IMR-90 (cell line): ENCODE measurements at regions not wholly inside any gene's neighbourhood (a gene's known extent, or its start where the extent isn't known, plus 50 kb on each side); places are given as distances from the start of the nearest gene placed in this dataset.

Experiments
- ATAC-seq: fragments of 200-7000 bp; cut with Tn5 transposase; 2 replicates; pipeline ENCODE4 v1.9.1; 2020; ENCODE audit warnings: low read depth, mild to moderate bottlenecking, moderate library complexity
- BruUV-seq: library from RNA; stranded (reverse); fragments of 400-500 nt; replicated peaks from 2 replicates; lab custom pipeline; 2021; lab: Mats Ljungman, UMichigan
- CTCF ChIA-PET: fragments of 300-600 bp; formaldehyde crosslinking; extraction: SDS; loops from one replicate; lab custom pipeline; 2021; ENCODE audit warnings: antibody characterized with exemption; lab: Yijun Ruan, JAX
- POLR2A ChIA-PET: fragments of 300-600 bp; sonication (Branson Sonifier 250); formaldehyde crosslinking; loops from one replicate; lab custom pipeline; 2022; ENCODE audit warnings: antibody characterized with exemption; ENCODE audit not compliant: unreplicated experiment; lab: Charles Lee
- DNase-seq: peaks from one replicate; pipeline ENCODE4 v3.0.0; 2013
- H2AFZ ChIP-seq: replicated peaks from 2 replicates; pipeline ENCODE3; 2013; ENCODE audit warnings: low read length, mild to moderate bottlenecking; ENCODE audit not compliant: poor library complexity
- H2AK5ac ChIP-seq: 2 replicates; pipeline ENCODE4 v1.6.1; 2013; ENCODE audit warnings: low read depth, low read length, inconsistent platforms
- H2AK9ac ChIP-seq: replicated peaks from 2 replicates; pipeline ENCODE3; 2013; ENCODE audit warnings: mild to moderate bottlenecking, low read depth, low read length, moderate library complexity; ENCODE audit not compliant: poor library complexity
- H2BK120ac ChIP-seq: 2 replicates; pipeline ENCODE4 v1.6.1; 2013; ENCODE audit warnings: low read depth, low read length, inconsistent platforms
- H2BK15ac ChIP-seq: 3 replicates; pipeline ENCODE4 v1.6.1; 2013; ENCODE audit warnings: low read depth, low read length, inconsistent platforms
- H2BK20ac ChIP-seq: 2 replicates; pipeline ENCODE4 v1.6.1; 2013; ENCODE audit warnings: low read depth, mild to moderate bottlenecking, inconsistent platforms, low read length, moderate library complexity
- H2BK5ac ChIP-seq: 2 replicates; pipeline ENCODE4 v1.6.1; 2013; ENCODE audit warnings: mild to moderate bottlenecking, low read depth, low read length, inconsistent platforms; ENCODE audit not compliant: poor library complexity, severe bottlenecking
- H3K14ac ChIP-seq: replicated peaks from 2 replicates; pipeline ENCODE4 v1.6.1; 2013; ENCODE audit warnings: low read depth, low read length, inconsistent platforms
- H3K18ac ChIP-seq: 2 replicates; pipeline ENCODE4 v1.6.1; 2013; ENCODE audit warnings: low read depth, low read length, control low read depth
- H3K23ac ChIP-seq: 2 replicates; pipeline ENCODE4 v1.6.1; 2013; ENCODE audit warnings: low read depth, low read length, inconsistent platforms
- H3K27ac ChIP-seq: 2 replicates; pipeline ENCODE4 v1.5.1; 2013; ENCODE audit warnings: mild to moderate bottlenecking, control low read depth, low read length; ENCODE audit not compliant: insufficient read depth
- H3K27me3 ChIP-seq: 2 replicates; pipeline ENCODE4 v1.6.1; 2013; ENCODE audit warnings: low read length; ENCODE audit not compliant: control insufficient read depth, insufficient read depth
- H3K36me3 ChIP-seq: 2 replicates; pipeline ENCODE4 v1.6.1; 2013; ENCODE audit warnings: low read length, mixed read lengths; ENCODE audit not compliant: control insufficient read depth, insufficient read depth
- H3K4ac ChIP-seq: 2 replicates; pipeline ENCODE4 v1.6.1; 2013; ENCODE audit warnings: low read depth, low read length, inconsistent platforms
- H3K4me1 ChIP-seq: 2 replicates; pipeline ENCODE4 v1.6.1; 2013; ENCODE audit warnings: low read length, mixed read lengths; ENCODE audit not compliant: control insufficient read depth, insufficient read depth
- H3K4me2 ChIP-seq: 2 replicates; pipeline ENCODE4 v1.6.1; 2013; ENCODE audit warnings: low read depth, mild to moderate bottlenecking, control low read depth, low read length, moderate library complexity
- H3K4me3 ChIP-seq: 2 replicates; pipeline ENCODE4 v1.5.1; 2013; ENCODE audit warnings: low read depth, mild to moderate bottlenecking, control low read depth, low read length, moderate library complexity; ENCODE audit not compliant: insufficient read depth
- H3K56ac ChIP-seq: 2 replicates; pipeline ENCODE4 v1.6.1; 2013; ENCODE audit warnings: low read length, inconsistent platforms; ENCODE audit not compliant: insufficient read depth; ENCODE audit errors: extremely low read depth
- H3K79me1 ChIP-seq, 2 experiments: 2 replicates each; pipeline ENCODE4 v1.6.1; 2013; ENCODE audit warnings: low read length in 2 of 2, inconsistent platforms in 1 of 2, low read depth in 1 of 2
- H3K9ac ChIP-seq: 2 replicates; pipeline ENCODE4 v1.6.1; 2013; ENCODE audit warnings: low read depth, low read length, control low read depth
- H3K9me1 ChIP-seq: 2 replicates; pipeline ENCODE4 v1.6.1; 2013; ENCODE audit warnings: low read length, inconsistent platforms; ENCODE audit not compliant: insufficient read depth
- H3K9me3 ChIP-seq: 2 replicates; pipeline ENCODE4 v1.6.1; 2013; ENCODE audit warnings: low read length; ENCODE audit not compliant: control insufficient read depth, insufficient read depth
- H4K20me1 ChIP-seq: 2 replicates; pipeline ENCODE4 v1.6.1; 2013; ENCODE audit warnings: low read length, inconsistent platforms; ENCODE audit not compliant: insufficient read depth
- H4K5ac ChIP-seq: 2 replicates; pipeline ENCODE4 v1.6.1; 2013; ENCODE audit warnings: mild to moderate bottlenecking, low read depth, low read length, control low read depth
- H4K8ac ChIP-seq, 2 experiments: 2 replicates each; pipeline ENCODE4 v1.6.1; 2013; ENCODE audit warnings: low read depth in 2 of 2, low read length in 2 of 2, control low read depth in 1 of 2, inconsistent platforms in 1 of 2
- H4K91ac ChIP-seq: 2 replicates; pipeline ENCODE4 v1.6.1; 2013; ENCODE audit warnings: low read depth, low read length, inconsistent platforms; ENCODE audit not compliant: insufficient read depth
- SMC3 ChIP-seq: fragments of 150-350 bp; IDR thresholded peaks from 2 replicates; pipeline ENCODE4 v1.6.1; 2016; ENCODE audit warnings: low read depth, mild to moderate bottlenecking, antibody characterized with exemption, low read length, moderate library complexity
- WGBS, 2 experiments: methylation state at CpG; one replicate each; pipeline versions ENCODE4 v1.1.5 to v1.1.7; 2013; ENCODE audit warnings: missing lambda C conversion rate in 2 of 2; ENCODE audit not compliant: insufficient read length in 1 of 2; ENCODE audit errors: extremely low coverage in 2 of 2; 5-methylcytosine and 5-hydroxymethylcytosine counted together
- dilution Hi-C: fragments of 300-500 bp; cut with HindIII; formaldehyde crosslinking; loops from one replicate; pipeline ENCODE4 v1.14.3; 2018; ENCODE audit warnings: low sequenced_read_pairs; ENCODE audit not compliant: unreplicated experiment
- in situ Hi-C: fragments of 300-500 bp; cut with MboI; formaldehyde crosslinking; loops from 3 replicates; pipeline ENCODE4 v1.14.3; 2019; ENCODE audit warnings: low sequenced_read_pairs, inconsistent platforms, mixed read lengths
- intact Hi-C: fragments of 100-400 bp; cut with micrococcal nuclease; formaldehyde crosslinking; loops from 2 replicates; pipeline ENCODE4 v1.10.0; 2022
- TF ChIP-seq, protein P1 (sequence below): conservative IDR thresholded peaks from 2 replicates; pipeline ENCODE4 v1.5.1; 2012; ENCODE audit warnings: mild to moderate bottlenecking, low read depth, low read length, improper control_type of control experiment

DNA sequence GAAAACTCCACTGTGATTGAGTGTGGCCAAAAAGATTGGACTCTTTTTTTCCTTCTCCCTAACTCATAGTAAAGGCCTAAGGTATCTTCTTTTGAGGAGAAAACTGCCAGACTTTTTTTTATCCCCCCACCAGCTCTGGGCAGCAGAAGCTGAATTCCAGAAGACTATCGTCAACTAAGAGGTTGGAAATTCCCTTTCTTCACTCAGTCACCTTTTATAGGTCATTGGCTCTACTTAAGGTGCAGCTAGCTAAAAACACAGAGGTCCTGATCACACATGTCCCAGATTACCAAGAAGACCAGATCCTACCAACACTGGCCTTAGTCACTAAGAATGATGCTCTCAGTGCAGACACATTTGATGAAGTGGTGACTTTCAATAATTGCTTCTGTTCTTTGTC, 1441.2 kb downstream of the PLA2G4A start:
- H3K27me3 ChIP-seq = no peaks in the 10 kb centered on the region
- intact Hi-C loops = no loop called here
- ChIA-PET CTCF (no interaction called here), POLR2A (no interaction called here)
- no peak overlapping the region for H2BK20ac ChIP-seq
- no peak overlapping the region for H4K5ac ChIP-seq
- no peaks in the 10 kb centered on the region for H3K79me1 ChIP-seq
- H4K20me1 ChIP-seq = no peaks in the 10 kb centered on the region
- no peak overlapping the region for H3K14ac ChIP-seq
- no CpG with 5 or more reads among the region's 1 CpG for WGBS, 2 experiments
- no peak overlapping the region for H3K56ac ChIP-seq
- no peak overlapping the region for H4K8ac ChIP-seq
- no peak overlapping the region for H3K9ac ChIP-seq
- H3K4ac ChIP-seq = no peak overlapping the region
- H2BK120ac ChIP-seq = no peak overlapping the region
- H3K4me3 ChIP-seq = no peak overlapping the region
- no peak for ATAC-seq
- no peaks in the 10 kb centered on the region for H3K36me3 ChIP-seq
- TF ChIP-seq, protein P1, sequence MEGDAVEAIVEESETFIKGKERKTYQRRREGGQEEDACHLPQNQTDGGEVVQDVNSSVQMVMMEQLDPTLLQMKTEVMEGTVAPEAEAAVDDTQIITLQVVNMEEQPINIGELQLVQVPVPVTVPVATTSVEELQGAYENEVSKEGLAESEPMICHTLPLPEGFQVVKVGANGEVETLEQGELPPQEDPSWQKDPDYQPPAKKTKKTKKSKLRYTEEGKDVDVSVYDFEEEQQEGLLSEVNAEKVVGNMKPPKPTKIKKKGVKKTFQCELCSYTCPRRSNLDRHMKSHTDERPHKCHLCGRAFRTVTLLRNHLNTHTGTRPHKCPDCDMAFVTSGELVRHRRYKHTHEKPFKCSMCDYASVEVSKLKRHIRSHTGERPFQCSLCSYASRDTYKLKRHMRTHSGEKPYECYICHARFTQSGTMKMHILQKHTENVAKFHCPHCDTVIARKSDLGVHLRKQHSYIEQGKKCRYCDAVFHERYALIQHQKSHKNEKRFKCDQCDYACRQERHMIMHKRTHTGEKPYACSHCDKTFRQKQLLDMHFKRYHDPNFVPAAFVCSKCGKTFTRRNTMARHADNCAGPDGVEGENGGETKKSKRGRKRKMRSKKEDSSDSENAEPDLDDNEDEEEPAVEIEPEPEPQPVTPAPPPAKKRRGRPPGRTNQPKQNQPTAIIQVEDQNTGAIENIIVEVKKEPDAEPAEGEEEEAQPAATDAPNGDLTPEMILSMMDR = no peak
- no peak for TF ChIP-seq SMC3
- H4K91ac ChIP-seq = no peak overlapping the region
- BruUV-seq = no TSS peak
- H3K9me3 ChIP-seq = no peaks in the 10 kb centered on the region
- no peak overlapping the region for H2BK15ac ChIP-seq
- DNase-seq = peak; percentile 6
- no peak overlapping the region for H2AFZ ChIP-seq
- dilution Hi-C loops = no loop called here
- H3K27ac ChIP-seq = no peak overlapping the region
- H3K23ac ChIP-seq = no peak overlapping the region
- no peaks in the 10 kb centered on the region for H3K9me1 ChIP-seq
- H3K4me1 ChIP-seq = no peaks in the 10 kb centered on the region
- in situ Hi-C loops = no loop called here
- no peak overlapping the region for H2AK5ac ChIP-seq
- no peak overlapping the region for H2AK9ac ChIP-seq
- no peak overlapping the region for H3K4me2 ChIP-seq
- H3K18ac ChIP-seq = no peak overlapping the region
- no peak overlapping the region for H2BK5ac ChIP-seq
